Natural killer cell (primary cell): ENCODE measurements at regions not wholly inside any gene's neighbourhood (a gene's known extent, or its start where the extent isn't known, plus 50 kb on each side); places are given as distances from the start of the nearest gene placed in this dataset.

Experiments used
- ATAC-seq, 3 donors: fragments of 150-1000 bp in 2 of 3; fragments of 200-7000 bp in 1 of 3; cut with Tn5 transposase; 1 replicate in 1 of 3; 2 replicates in 2 of 3; pipeline ENCODE4 v1.10.0; 2021; ENCODE audit warnings: mild to moderate bottlenecking in 2 of 3, moderate library complexity in 2 of 3
- DNase-seq, 2 donors: peaks; one replicate each; pipeline versions ENCODE4 v3.0.0 to v3.0.0-alpha.2; 2013 to 2021; ENCODE audit warnings: mixed read lengths in 1 of 2
- H3K27ac ChIP-seq: one replicate; pipeline ENCODE4 v1.5.1; 2013; ENCODE audit warnings: mild to moderate bottlenecking, low read length
- H3K27me3 ChIP-seq: one replicate; pipeline ENCODE4 v1.6.1; 2013; ENCODE audit warnings: low read length; ENCODE audit not compliant: control insufficient read depth, insufficient read depth
- H3K36me3 ChIP-seq: one replicate; pipeline ENCODE4 v1.6.1; 2013; ENCODE audit warnings: low read length; ENCODE audit not compliant: control insufficient read depth, insufficient read depth
- H3K4me1 ChIP-seq: one replicate; pipeline ENCODE4 v1.6.1; 2013; ENCODE audit warnings: low read length; ENCODE audit not compliant: control insufficient read depth, insufficient read depth
- H3K4me3 ChIP-seq: one replicate; pipeline ENCODE4 v1.5.1; 2013; ENCODE audit warnings: low read length
- H3K9me3 ChIP-seq: one replicate; pipeline ENCODE4 v1.6.1; 2013; ENCODE audit warnings: low read length; ENCODE audit not compliant: control insufficient read depth, insufficient read depth
- H3K27ac Mint-ChIP-seq, 2 donors: one replicate each; pipeline ENCODE4 v1.8.0; 2022; ENCODE audit warnings: mild to moderate bottlenecking in 2 of 2, mixed read lengths in 2 of 2, moderate library complexity in 1 of 2
- H3K27me3 Mint-ChIP-seq, 2 donors: one replicate each; pipeline ENCODE4 v1.8.0; 2022; ENCODE audit warnings: low read depth in 2 of 2, mixed read lengths in 2 of 2
- H3K36me3 Mint-ChIP-seq: one replicate; pipeline ENCODE4 v1.8.0; 2022; ENCODE audit warnings: mixed read lengths
- H3K4me1 Mint-ChIP-seq, 2 donors: one replicate each; pipeline ENCODE4 v1.8.0; 2022; ENCODE audit warnings: mixed read lengths in 2 of 2
- H3K4me3 Mint-ChIP-seq: one replicate; pipeline ENCODE4 v1.8.0; 2022; ENCODE audit warnings: mild to moderate bottlenecking, moderate library complexity, mixed read lengths
- H3K9me3 Mint-ChIP-seq, 2 donors: one replicate each; pipeline ENCODE4 v1.8.0; 2022; ENCODE audit warnings: mixed read lengths in 2 of 2
- CTCF ChIP-seq: fragments of 200-600 bp; IDR thresholded peaks from one replicate; pipeline ENCODE4 v1.8.0; 2022; ENCODE audit warnings: antibody characterized with exemption
- WGBS: methylation state at CpG from one replicate; pipeline ENCODE4 v1.1.7; 2013; ENCODE audit warnings: missing lambda C conversion rate; ENCODE audit not compliant: insufficient coverage; 5-methylcytosine and 5-hydroxymethylcytosine counted together
- intact Hi-C: fragments of 100-400 bp; cut with micrococcal nuclease; formaldehyde crosslinking; loops from one replicate; pipeline ENCODE4 v1.14.2; 2022

- no peak for DNase-seq
- no peak overlapping the region for H3K27ac ChIP-seq
- Mint-ChIP-seq H3K36me3 (no peaks in the 10 kb centered on the region), H3K27me3 (peaks cover 20 to 38% of the 10 kb centered on the region in 2 donors), H3K4me1 (no peaks in the 10 kb centered on the region), H3K4me3 (no peak overlapping the region), H3K9me3 (no peaks in the 10 kb centered on the region), H3K27ac (no peak overlapping the region)
- no peak overlapping the region for H3K4me3 ChIP-seq
- no peaks in the 10 kb centered on the region for H3K4me1 ChIP-seq
- H3K27me3 ChIP-seq, result no peaks in the 10 kb centered on the region
- WGBS, result 48% methylated on average over 3 of the region's 3 CpGs
- no peaks in the 10 kb centered on the region for H3K9me3 ChIP-seq
- no peak for TF ChIP-seq CTCF
- H3K36me3 ChIP-seq, result no peaks in the 10 kb centered on the region
- intact Hi-C loops, result no loop called here
- ATAC-seq, result no peak
Observed at GRCh38 chr1:181308098-181308497, 175.2 kb upstream of the CACNA1E start.

GRCh38 chr1:181310560-181310959 lies 172.8 kb upstream of the CACNA1E start:
- ATAC-seq (no peak), DNase-seq (no peak)
- Histone ChIP-seq H3K27ac (no peak overlapping the region), H3K9me3 (no peaks in the 10 kb centered on the region), H3K27me3 (no peaks in the 10 kb centered on the region), H3K4me3 (no peak overlapping the region), H3K36me3 (no peaks in the 10 kb centered on the region), H3K4me1 (no peaks in the 10 kb centered on the region)
- H3K9me3 Mint-ChIP-seq, result no peaks in the 10 kb centered on the region
- 64% methylated on average over 2 of the region's 2 CpGs for WGBS
- H3K27ac Mint-ChIP-seq, result no peak overlapping the region
- no peaks in the 10 kb centered on the region for H3K36me3 Mint-ChIP-seq
- peaks cover 27 to 29% of the 10 kb centered on the region in 2 donors for H3K27me3 Mint-ChIP-seq
- no peak overlapping the region for H3K4me3 Mint-ChIP-seq
- intact Hi-C loops, result no loop called here
- H3K4me1 Mint-ChIP-seq, result no peaks in the 10 kb centered on the region
- no peak for TF ChIP-seq CTCF

GRCh38 chr1:181312946-181313345 lies 170.4 kb upstream of the CACNA1E start:
- H3K27me3 ChIP-seq, result no peaks in the 10 kb centered on the region
- H3K27me3 Mint-ChIP-seq, result peaks cover 36 to 37% of the 10 kb centered on the region in 2 donors

More at GRCh38 chr1:181312946-181313345, 170.4 kb upstream of the CACNA1E start:
- intact Hi-C loops, result no loop called here
- Mint-ChIP-seq H3K27ac (no peak overlapping the region), H3K9me3 (no peaks in the 10 kb centered on the region), H3K4me3 (no peak overlapping the region), H3K36me3 (no peaks in the 10 kb centered on the region), H3K4me1 (no peaks in the 10 kb centered on the region)
- 70% methylated on average over 4 of the region's 4 CpGs for WGBS
- Histone ChIP-seq H3K4me3 (no peak overlapping the region), H3K36me3 (no peaks in the 10 kb centered on the region), H3K27ac (no peak overlapping the region), H3K9me3 (no peaks in the 10 kb centered on the region), H3K4me1 (no peaks in the 10 kb centered on the region)
- no peak for TF ChIP-seq CTCF
- no peak for DNase-seq
- ATAC-seq, result no peak
